Mucosa of descending colon (tissue), 3 donors: ENCODE measurements at regions not wholly inside any gene's neighbourhood (a gene's known extent, or its start where the extent isn't known, plus 50 kb on each side); places are given as distances from the start of the nearest gene placed in this dataset.

Source experiments
- ATAC-seq: fragments of 200-7000 bp; cut with Tn5 transposase; one replicate; pipeline ENCODE4 v1.9.1; 2020; ENCODE audit warnings: mild to moderate bottlenecking, moderate library complexity
- DNase-seq, 3 donors: peaks; one replicate each; pipeline ENCODE4 v3.0.0-alpha.2; 2020
- H3K36me3 ChIP-seq: fragments of 200-600 bp; one replicate; pipeline ENCODE4 v1.8.0; 2021; ENCODE audit warnings: low read depth, mild to moderate bottlenecking
- H3K4me1 ChIP-seq: fragments of 200-600 bp; one replicate; pipeline ENCODE4 v1.8.0; 2021; ENCODE audit warnings: low read depth, mild to moderate bottlenecking
- H3K4me3 ChIP-seq: fragments of 200-600 bp; one replicate; pipeline ENCODE4 v1.8.0; 2021; ENCODE audit warnings: mild to moderate bottlenecking
- H3K9me3 ChIP-seq: fragments of 200-600 bp; one replicate; pipeline ENCODE4 v1.8.0; 2021; ENCODE audit warnings: mild to moderate bottlenecking
- intact Hi-C, 2 donors: fragments of 100-400 bp; cut with DNase I in 1 of 2; cut with micrococcal nuclease in 1 of 2; formaldehyde crosslinking; loops; one replicate each; pipeline versions ENCODE4 v1.11.0 to v1.11.1; 2022; cut with DNase I, micrococcal nuclease
- TF ChIP-seq, protein P1 (sequence below): fragments of 200-600 bp; IDR thresholded peaks from one replicate; pipeline ENCODE4 v1.8.0; 2022; ENCODE audit warnings: antibody characterized with exemption, mild to moderate bottlenecking
- donor health status: DM: no; HTN: no; CAD: no; lungs with moderate emphysema.
- donor health status: DM: no; HTN: no; CAD: no.
- donor health status: DM: no; HTN: yes; CAD: no.

GRCh38 chr5:122584411-122585300 lies 190.2 kb upstream of the SNX2 start:
- DNase-seq (no peak), ATAC-seq (no peak)
- no peaks in the 10 kb centered on the region for H3K9me3 ChIP-seq
- H3K36me3 ChIP-seq, result no peaks in the 10 kb centered on the region
- intact Hi-C loops, result no loop called here
- TF ChIP-seq, protein P1, sequence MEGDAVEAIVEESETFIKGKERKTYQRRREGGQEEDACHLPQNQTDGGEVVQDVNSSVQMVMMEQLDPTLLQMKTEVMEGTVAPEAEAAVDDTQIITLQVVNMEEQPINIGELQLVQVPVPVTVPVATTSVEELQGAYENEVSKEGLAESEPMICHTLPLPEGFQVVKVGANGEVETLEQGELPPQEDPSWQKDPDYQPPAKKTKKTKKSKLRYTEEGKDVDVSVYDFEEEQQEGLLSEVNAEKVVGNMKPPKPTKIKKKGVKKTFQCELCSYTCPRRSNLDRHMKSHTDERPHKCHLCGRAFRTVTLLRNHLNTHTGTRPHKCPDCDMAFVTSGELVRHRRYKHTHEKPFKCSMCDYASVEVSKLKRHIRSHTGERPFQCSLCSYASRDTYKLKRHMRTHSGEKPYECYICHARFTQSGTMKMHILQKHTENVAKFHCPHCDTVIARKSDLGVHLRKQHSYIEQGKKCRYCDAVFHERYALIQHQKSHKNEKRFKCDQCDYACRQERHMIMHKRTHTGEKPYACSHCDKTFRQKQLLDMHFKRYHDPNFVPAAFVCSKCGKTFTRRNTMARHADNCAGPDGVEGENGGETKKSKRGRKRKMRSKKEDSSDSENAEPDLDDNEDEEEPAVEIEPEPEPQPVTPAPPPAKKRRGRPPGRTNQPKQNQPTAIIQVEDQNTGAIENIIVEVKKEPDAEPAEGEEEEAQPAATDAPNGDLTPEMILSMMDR, result no peak
- H3K4me3 ChIP-seq, result no peak overlapping the region
- no peaks in the 10 kb centered on the region for H3K4me1 ChIP-seq

DNA sequence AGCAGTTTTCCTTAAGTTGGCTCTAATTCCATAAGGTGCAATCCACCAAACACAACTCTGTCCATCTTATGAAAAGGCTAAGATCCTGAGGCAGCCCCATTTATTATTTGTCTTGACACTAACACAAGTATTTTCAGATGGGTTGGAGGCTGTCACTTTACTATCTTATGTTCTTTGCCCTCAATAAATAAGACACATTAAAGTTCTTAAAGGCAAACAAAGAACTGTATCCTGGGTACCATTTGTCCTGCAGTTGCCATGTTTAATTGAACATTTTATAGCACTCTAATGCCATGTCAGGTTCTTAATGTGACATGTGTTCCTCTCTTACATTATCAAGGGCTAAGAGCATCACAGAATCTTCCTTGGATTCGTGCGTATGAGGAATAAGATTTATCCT lies 189.5 kb upstream of the SNX2 start:
- intact Hi-C loops, result no loop called here
- no peaks in the 10 kb centered on the region for H3K4me1 ChIP-seq
- H3K36me3 ChIP-seq, result no peaks in the 10 kb centered on the region
- TF ChIP-seq, protein P1, result no peak
- ATAC-seq, result no peak
- no peak overlapping the region for H3K4me3 ChIP-seq
- no peaks in the 10 kb centered on the region for H3K9me3 ChIP-seq
- DNase-seq, result no peak

GRCh38 chr5:122586351-122586750 lies 188.5 kb upstream of the SNX2 start:
- intact Hi-C loops, result no loop called here
- Histone ChIP-seq H3K4me1 (no peaks in the 10 kb centered on the region), H3K9me3 (no peaks in the 10 kb centered on the region), H3K4me3 (no peak overlapping the region), H3K36me3 (no peaks in the 10 kb centered on the region)
- TF ChIP-seq, protein P1, result no peak
- ATAC-seq, result no peak
- DNase-seq, result no peak

DNA sequence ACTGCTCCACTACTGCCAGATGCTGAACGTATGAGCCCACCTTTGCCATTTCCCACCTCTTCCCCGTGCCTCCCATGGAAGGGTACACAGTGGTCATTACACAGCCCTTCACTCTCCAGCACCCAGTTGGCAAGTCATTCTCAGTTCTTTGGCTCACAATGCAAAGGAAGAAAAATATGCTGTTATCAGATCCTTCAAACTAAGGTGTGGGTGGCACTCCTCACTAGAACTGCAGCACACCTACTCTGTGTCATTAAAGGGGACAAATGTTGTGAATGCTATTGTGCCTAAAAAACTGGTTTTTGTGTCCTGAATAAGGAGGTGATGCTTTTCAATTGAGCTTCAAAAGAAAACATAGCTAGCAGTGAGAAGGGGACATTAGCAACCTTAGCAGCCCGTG lies 183.1 kb upstream of the SNX2 start:
- no peak for DNase-seq
- Histone ChIP-seq H3K9me3 (no peaks in the 10 kb centered on the region), H3K36me3 (no peaks in the 10 kb centered on the region), H3K4me1 (no peaks in the 10 kb centered on the region), H3K4me3 (no peak overlapping the region)
- no peak for ATAC-seq
- TF ChIP-seq, protein P1, result no peak
- intact Hi-C loops, result no loop called here

- H3K4me3 ChIP-seq, result no peak overlapping the region
- no peak for DNase-seq
- intact Hi-C loops, result no loop called here
- no peaks in the 10 kb centered on the region for H3K4me1 ChIP-seq
- no peaks in the 10 kb centered on the region for H3K36me3 ChIP-seq
- ATAC-seq, result no peak
- no peaks in the 10 kb centered on the region for H3K9me3 ChIP-seq
- TF ChIP-seq, protein P1, result no peak
Measured at GRCh38 chr5:122599000-122599399, 175.9 kb upstream of the SNX2 start.
